Caco-2 (cell line): ENCODE measurements at regions not wholly inside any gene's neighbourhood (a gene's known extent, or its start where the extent isn't known, plus 50 kb on each side); places are given as distances from the start of the nearest gene placed in this dataset.

Source experiments
- BruUV-seq: library from RNA; stranded (reverse); fragments of 400-500 nt; replicated peaks from 2 replicates; lab custom pipeline; 2021; lab: Mats Ljungman, UMichigan
- CTCF ChIA-PET: fragments of 300-600 bp; sonication (Branson Sonifier 250); formaldehyde crosslinking; loops from one replicate; lab custom pipeline; 2022; ENCODE audit warnings: antibody characterized with exemption; lab: Charles Lee
- POLR2A ChIA-PET: fragments of 300-600 bp; sonication (Branson Sonifier 250); formaldehyde crosslinking; loops from one replicate; lab custom pipeline; 2022; ENCODE audit warnings: antibody characterized with exemption; lab: Charles Lee
- DNase-seq, 2 experiments: peaks; one replicate each; pipeline versions ENCODE4 v3.0.0 to v3.0.0-alpha.2; 2020 to 2022
- H3K27me3 ChIP-seq: replicated peaks from 2 replicates; pipeline ENCODE4 v1.6.0; 2011; ENCODE audit warnings: low read length; ENCODE audit not compliant: control insufficient read depth, insufficient read depth
- H3K36me3 ChIP-seq: 2 replicates; pipeline ENCODE4 v1.5.1; 2011; ENCODE audit warnings: low read length; ENCODE audit not compliant: control insufficient read depth, insufficient read depth
- H3K4me1 ChIP-seq: fragments of 250-450 bp; sonication (Bioruptor Pico); 2 replicates; pipeline ENCODE4 v1.5.1; 2020; ENCODE audit warnings: mild to moderate bottlenecking
- H3K4me3 ChIP-seq: 2 replicates; pipeline ENCODE4 v1.5.1; 2011; ENCODE audit warnings: low read depth, mild to moderate bottlenecking, control low read depth, low read length
- H3K9me3 ChIP-seq: fragments of 250-450 bp; sonication (Bioruptor Pico); 2 replicates; pipeline ENCODE4 v1.5.1; 2020; ENCODE audit warnings: mild to moderate bottlenecking, moderate library complexity
- H3K27ac Mint-ChIP-seq: one replicate; pipeline ENCODE4 v1.8.0; 2022; ENCODE audit warnings: mixed read lengths; ENCODE audit not compliant: unreplicated experiment
- H3K27me3 Mint-ChIP-seq: one replicate; pipeline ENCODE4 v1.8.0; 2022; ENCODE audit warnings: mixed read lengths; ENCODE audit not compliant: insufficient read depth, unreplicated experiment
- H3K36me3 Mint-ChIP-seq: one replicate; pipeline ENCODE4 v1.8.0; 2022; ENCODE audit warnings: mild to moderate bottlenecking, mixed read lengths; ENCODE audit not compliant: insufficient read depth, unreplicated experiment
- H3K4me1 Mint-ChIP-seq: one replicate; pipeline ENCODE4 v1.8.0; 2022; ENCODE audit warnings: low read depth, mixed read lengths; ENCODE audit not compliant: unreplicated experiment
- H3K4me3 Mint-ChIP-seq: one replicate; pipeline ENCODE4 v1.8.0; 2022; ENCODE audit warnings: mild to moderate bottlenecking, moderate library complexity, mixed read lengths; ENCODE audit not compliant: unreplicated experiment
- H3K9me3 Mint-ChIP-seq: one replicate; pipeline ENCODE4 v1.8.0; 2022; ENCODE audit warnings: mixed read lengths; ENCODE audit not compliant: unreplicated experiment
- intact Hi-C: fragments of 100-400 bp; cut with micrococcal nuclease; formaldehyde crosslinking; loops from one replicate; pipeline ENCODE4 v1.10.0; 2022; ENCODE audit not compliant: unreplicated experiment
- TF ChIP-seq, protein P1 (sequence below), 2 experiments: fragments of 200-600 bp in 1 of 2; IDR thresholded peaks; 1 replicate in 1 of 2; 2 replicates in 1 of 2; pipeline versions ENCODE4 v1.5.1 to v1.8.0; 2011 to 2022; ENCODE audit warnings: antibody characterized with exemption in 1 of 2, control low read depth in 1 of 2, inconsistent platforms in 1 of 2, low read depth in 1 of 2, low read length in 1 of 2, mild to moderate bottlenecking in 1 of 2, moderate library complexity in 1 of 2; ENCODE audit not compliant: insufficient read depth in 1 of 2, severe bottlenecking in 1 of 2, unreplicated experiment in 1 of 2

DNA sequence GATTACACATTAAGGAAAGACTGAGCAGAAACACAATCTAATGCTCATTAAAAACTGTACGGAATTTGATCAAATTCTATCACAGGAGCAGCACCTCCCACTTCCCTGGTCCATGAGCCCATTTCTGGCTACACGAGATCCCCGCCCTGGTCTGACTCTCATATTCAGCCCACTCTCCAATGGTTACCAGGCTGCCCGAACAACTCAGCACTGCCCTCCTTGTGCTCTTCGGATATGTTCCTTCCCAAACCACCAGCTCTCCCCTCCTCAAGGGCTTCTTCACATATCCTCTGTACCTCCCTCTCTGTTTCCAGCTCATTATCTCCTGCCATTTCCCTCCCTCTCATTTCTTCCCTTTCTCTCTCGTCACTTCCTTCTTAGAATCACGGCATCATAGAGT, 180.5 kb downstream of the RSL24D1 start:
- H3K4me3 Mint-ChIP-seq = no peak overlapping the region
- no peaks in the 10 kb centered on the region for H3K4me1 Mint-ChIP-seq
- Histone ChIP-seq H3K36me3 (no peaks in the 10 kb centered on the region), H3K9me3 (no peaks in the 10 kb centered on the region), H3K4me1 (no peaks in the 10 kb centered on the region), H3K4me3 (no peak overlapping the region), H3K27me3 (no peaks in the 10 kb centered on the region)
- ChIA-PET POLR2A (no interaction called here), CTCF (no interaction called here)
- TF ChIP-seq, protein P1, sequence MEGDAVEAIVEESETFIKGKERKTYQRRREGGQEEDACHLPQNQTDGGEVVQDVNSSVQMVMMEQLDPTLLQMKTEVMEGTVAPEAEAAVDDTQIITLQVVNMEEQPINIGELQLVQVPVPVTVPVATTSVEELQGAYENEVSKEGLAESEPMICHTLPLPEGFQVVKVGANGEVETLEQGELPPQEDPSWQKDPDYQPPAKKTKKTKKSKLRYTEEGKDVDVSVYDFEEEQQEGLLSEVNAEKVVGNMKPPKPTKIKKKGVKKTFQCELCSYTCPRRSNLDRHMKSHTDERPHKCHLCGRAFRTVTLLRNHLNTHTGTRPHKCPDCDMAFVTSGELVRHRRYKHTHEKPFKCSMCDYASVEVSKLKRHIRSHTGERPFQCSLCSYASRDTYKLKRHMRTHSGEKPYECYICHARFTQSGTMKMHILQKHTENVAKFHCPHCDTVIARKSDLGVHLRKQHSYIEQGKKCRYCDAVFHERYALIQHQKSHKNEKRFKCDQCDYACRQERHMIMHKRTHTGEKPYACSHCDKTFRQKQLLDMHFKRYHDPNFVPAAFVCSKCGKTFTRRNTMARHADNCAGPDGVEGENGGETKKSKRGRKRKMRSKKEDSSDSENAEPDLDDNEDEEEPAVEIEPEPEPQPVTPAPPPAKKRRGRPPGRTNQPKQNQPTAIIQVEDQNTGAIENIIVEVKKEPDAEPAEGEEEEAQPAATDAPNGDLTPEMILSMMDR (IDR thresholded peaks at IDR 0.05; ENCODE audit: insufficient read depth in 1 of 2, low read depth in 1 of 2, low read length in 1 of 2, severe bottlenecking in 1 of 2, unreplicated experiment in 1 of 2) = no peak
- peaks cover 13% of the 10 kb centered on the region for H3K27me3 Mint-ChIP-seq
- H3K36me3 Mint-ChIP-seq = no peaks in the 10 kb centered on the region
- DNase-seq = no peak
- H3K27ac Mint-ChIP-seq = no peak overlapping the region
- intact Hi-C loops = no loop called here
- BruUV-seq = no TSS peak
- H3K9me3 Mint-ChIP-seq = no peaks in the 10 kb centered on the region

GRCh38 chr15:55015093-55015445, 181.7 kb downstream of the RSL24D1 start:
- H3K36me3 ChIP-seq = no peaks in the 10 kb centered on the region
- no peak for DNase-seq
- CTCF ChIA-PET = no interaction called here
- H3K27me3 ChIP-seq = no peaks in the 10 kb centered on the region
- no peaks in the 10 kb centered on the region for H3K36me3 Mint-ChIP-seq
- no TSS peak for BruUV-seq
- no peaks in the 10 kb centered on the region for H3K4me1 ChIP-seq
- no peaks in the 10 kb centered on the region for H3K4me1 Mint-ChIP-seq
- intact Hi-C loops = no loop called here
- H3K9me3 Mint-ChIP-seq = no peaks in the 10 kb centered on the region
- H3K4me3 ChIP-seq = no peak overlapping the region
- TF ChIP-seq, protein P1 (IDR thresholded peaks at IDR 0.05; ENCODE audit: insufficient read depth in 1 of 2, low read depth in 1 of 2, low read length in 1 of 2, severe bottlenecking in 1 of 2, unreplicated experiment in 1 of 2) = no peak
- no peak overlapping the region for H3K27ac Mint-ChIP-seq
- H3K9me3 ChIP-seq = no peaks in the 10 kb centered on the region
- POLR2A ChIA-PET = no interaction called here
- peaks cover 16% of the 10 kb centered on the region for H3K27me3 Mint-ChIP-seq
- no peak overlapping the region for H3K4me3 Mint-ChIP-seq

GRCh38 chr15:55014391-55015092, 182.2 kb downstream of the RSL24D1 start:
- H3K27me3 Mint-ChIP-seq = peaks cover 15% of the 10 kb centered on the region
- H3K4me3 Mint-ChIP-seq = no peak overlapping the region
- no peak overlapping the region for H3K27ac Mint-ChIP-seq
- no peaks in the 10 kb centered on the region for H3K9me3 Mint-ChIP-seq
- no TSS peak for BruUV-seq
- no peaks in the 10 kb centered on the region for H3K4me1 Mint-ChIP-seq
- POLR2A ChIA-PET = no interaction called here
- no peaks in the 10 kb centered on the region for H3K27me3 ChIP-seq
- TF ChIP-seq, protein P1 (IDR thresholded peaks at IDR 0.05; ENCODE audit: insufficient read depth in 1 of 2, low read depth in 1 of 2, low read length in 1 of 2, severe bottlenecking in 1 of 2, unreplicated experiment in 1 of 2) = no peak
- intact Hi-C loops = no loop called here
- H3K36me3 ChIP-seq = no peaks in the 10 kb centered on the region
- H3K4me3 ChIP-seq = no peak overlapping the region
- H3K4me1 ChIP-seq = no peaks in the 10 kb centered on the region
- no peak for DNase-seq
- no peaks in the 10 kb centered on the region for H3K36me3 Mint-ChIP-seq
- no peaks in the 10 kb centered on the region for H3K9me3 ChIP-seq
- CTCF ChIA-PET = no interaction called here
